ENCODE measurements at regions not wholly inside any gene's neighbourhood (a gene's known extent, or its start where the extent isn't known, plus 50 kb on each side); places are given as distances from the start of the nearest gene placed in this dataset.

DNA sequence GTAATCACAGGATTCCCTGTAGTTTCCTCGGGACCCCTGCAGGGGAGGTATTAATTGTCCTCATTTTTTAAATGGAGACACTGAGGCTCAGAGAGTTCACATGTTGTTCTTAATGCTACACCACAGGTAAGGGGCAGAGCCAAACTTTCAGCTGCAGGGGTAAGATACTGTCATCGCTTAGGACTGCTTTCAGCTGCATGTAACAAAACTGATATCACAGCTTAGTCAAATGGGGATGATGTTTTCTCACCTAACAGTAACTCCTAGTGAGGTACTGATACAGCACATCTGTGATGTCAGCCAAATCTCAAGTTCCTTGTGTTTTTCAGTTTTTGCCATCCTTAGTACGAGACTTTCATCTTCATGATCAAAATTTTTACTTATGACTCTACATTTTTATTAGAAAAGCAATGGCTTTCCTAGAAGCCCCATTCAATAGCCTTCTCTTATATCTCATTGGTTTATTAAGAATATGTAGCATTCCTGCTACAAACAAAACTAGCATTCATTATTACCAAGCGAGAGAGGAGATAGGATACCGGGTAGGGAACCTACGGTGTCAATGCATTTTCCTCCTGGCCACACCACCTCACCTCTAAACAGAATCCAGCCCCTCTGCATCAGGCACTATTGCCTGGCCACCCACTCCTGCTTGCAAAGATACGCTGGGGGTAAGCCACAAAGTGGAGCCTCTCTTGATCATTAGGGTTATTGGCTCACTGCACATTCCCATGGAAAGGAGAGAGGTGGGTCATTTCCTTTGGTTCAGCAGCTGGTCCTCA, 557.5 kb downstream of the CD83 start:
- no peak for DNase-seq (ENCODE audit: extremely low spot score in 2 of 2)
- Histone ChIP-seq H3K4me1 (no peaks in the 10 kb centered on the region), H3K9me3 (no peaks in the 10 kb centered on the region), H3K4me3 (no peak overlapping the region), H3K27ac (no peak overlapping the region), H3K36me3 (no peaks in the 10 kb centered on the region), H3K27me3 (no peaks in the 10 kb centered on the region)
- intact Hi-C loops (cut with DNase I): no loop called here
- TF ChIP-seq POLR2AphosphoS5 (IDR thresholded peaks at IDR 0.05; ENCODE audit: insufficient read depth in 1 of 2, low read depth in 1 of 2) (no peak), POLR2A (IDR thresholded peaks at IDR 0.05) (no peak)
- TF ChIP-seq, protein P1, sequence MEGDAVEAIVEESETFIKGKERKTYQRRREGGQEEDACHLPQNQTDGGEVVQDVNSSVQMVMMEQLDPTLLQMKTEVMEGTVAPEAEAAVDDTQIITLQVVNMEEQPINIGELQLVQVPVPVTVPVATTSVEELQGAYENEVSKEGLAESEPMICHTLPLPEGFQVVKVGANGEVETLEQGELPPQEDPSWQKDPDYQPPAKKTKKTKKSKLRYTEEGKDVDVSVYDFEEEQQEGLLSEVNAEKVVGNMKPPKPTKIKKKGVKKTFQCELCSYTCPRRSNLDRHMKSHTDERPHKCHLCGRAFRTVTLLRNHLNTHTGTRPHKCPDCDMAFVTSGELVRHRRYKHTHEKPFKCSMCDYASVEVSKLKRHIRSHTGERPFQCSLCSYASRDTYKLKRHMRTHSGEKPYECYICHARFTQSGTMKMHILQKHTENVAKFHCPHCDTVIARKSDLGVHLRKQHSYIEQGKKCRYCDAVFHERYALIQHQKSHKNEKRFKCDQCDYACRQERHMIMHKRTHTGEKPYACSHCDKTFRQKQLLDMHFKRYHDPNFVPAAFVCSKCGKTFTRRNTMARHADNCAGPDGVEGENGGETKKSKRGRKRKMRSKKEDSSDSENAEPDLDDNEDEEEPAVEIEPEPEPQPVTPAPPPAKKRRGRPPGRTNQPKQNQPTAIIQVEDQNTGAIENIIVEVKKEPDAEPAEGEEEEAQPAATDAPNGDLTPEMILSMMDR (IDR thresholded peaks at IDR 0.05): no peak

DNA sequence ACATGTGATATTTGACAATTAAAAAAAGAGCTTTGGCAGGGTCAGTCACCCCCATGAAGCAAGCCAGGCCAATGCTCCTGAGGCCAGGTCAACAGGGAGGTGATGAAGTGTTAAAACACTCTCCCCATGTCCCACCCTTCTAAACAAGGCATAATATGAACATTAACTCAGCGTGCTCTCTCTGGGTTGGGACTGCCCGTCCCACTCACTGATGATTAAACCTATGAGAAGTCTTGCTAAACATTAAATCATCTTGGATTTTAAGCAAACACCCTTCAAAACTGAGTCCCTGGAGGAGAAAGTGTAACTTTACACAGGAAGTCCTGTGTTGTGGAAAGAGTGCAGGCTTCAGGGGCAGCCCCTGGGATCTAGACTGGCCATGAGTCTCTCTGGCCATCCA, 558.5 kb downstream of the CD83 start:
- no peak overlapping the region for H3K27ac ChIP-seq
- no peaks in the 10 kb centered on the region for H3K9me3 ChIP-seq
- no peak for DNase-seq (ENCODE audit: extremely low spot score in 2 of 2)
- TF ChIP-seq POLR2AphosphoS5 (IDR thresholded peaks at IDR 0.05; ENCODE audit: insufficient read depth in 1 of 2, low read depth in 1 of 2): no peak
- no peak overlapping the region for H3K4me3 ChIP-seq
- intact Hi-C loops (cut with DNase I): no loop called here
- H3K4me1 ChIP-seq: no peaks in the 10 kb centered on the region
- no peaks in the 10 kb centered on the region for H3K36me3 ChIP-seq
- no peaks in the 10 kb centered on the region for H3K27me3 ChIP-seq

DNA sequence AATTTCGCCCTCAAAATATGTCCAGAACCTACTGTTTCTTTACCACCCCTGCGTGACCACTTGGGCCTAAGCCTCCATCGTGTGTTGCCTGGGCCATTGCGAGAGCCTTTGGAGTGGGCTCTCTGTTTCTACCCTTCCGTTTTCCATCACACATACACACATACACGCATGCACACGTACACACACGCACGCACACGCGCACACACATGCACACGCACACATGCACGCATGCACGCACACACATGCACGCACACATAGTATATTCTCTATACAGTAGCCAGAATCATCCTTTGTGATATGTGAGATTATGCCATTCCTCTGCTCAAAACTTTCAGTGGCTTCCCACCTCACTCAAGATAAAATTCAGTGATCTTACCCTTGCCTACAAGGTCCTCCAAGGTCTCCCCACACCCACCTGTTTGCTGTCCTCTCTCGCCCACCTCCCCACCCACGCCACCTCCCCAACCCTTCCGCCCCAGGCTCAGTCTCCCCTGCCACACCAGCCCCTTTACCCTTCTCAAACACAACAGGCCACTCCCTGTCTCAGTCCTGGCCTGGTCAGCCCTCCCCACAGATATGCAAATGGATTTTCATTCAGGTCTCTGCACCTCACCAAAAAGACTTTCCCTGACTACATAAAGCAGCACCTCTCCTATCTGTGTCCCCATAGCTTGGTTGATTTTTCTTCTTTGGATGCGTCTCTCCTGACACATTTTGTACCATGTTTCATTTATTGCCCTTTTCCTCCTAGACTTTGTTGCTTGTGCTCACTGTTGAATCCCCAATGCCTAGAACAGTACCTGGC, 559.6 kb downstream of the CD83 start:
- Histone ChIP-seq H3K9me3 (no peaks in the 10 kb centered on the region), H3K4me3 (no peak overlapping the region), H3K27ac (no peak overlapping the region), H3K4me1 (no peaks in the 10 kb centered on the region), H3K36me3 (no peaks in the 10 kb centered on the region), H3K27me3 (no peaks in the 10 kb centered on the region)
- TF ChIP-seq POLR2AphosphoS5 (IDR thresholded peaks at IDR 0.05; ENCODE audit: insufficient read depth in 1 of 2, low read depth in 1 of 2): no peak
- TF ChIP-seq, protein P1 (IDR thresholded peaks at IDR 0.05): no peak
- no peak for TF ChIP-seq POLR2A (IDR thresholded peaks at IDR 0.05)
- no peak for DNase-seq (ENCODE audit: extremely low spot score in 2 of 2)
- intact Hi-C loops (cut with DNase I): no loop called here

DNA sequence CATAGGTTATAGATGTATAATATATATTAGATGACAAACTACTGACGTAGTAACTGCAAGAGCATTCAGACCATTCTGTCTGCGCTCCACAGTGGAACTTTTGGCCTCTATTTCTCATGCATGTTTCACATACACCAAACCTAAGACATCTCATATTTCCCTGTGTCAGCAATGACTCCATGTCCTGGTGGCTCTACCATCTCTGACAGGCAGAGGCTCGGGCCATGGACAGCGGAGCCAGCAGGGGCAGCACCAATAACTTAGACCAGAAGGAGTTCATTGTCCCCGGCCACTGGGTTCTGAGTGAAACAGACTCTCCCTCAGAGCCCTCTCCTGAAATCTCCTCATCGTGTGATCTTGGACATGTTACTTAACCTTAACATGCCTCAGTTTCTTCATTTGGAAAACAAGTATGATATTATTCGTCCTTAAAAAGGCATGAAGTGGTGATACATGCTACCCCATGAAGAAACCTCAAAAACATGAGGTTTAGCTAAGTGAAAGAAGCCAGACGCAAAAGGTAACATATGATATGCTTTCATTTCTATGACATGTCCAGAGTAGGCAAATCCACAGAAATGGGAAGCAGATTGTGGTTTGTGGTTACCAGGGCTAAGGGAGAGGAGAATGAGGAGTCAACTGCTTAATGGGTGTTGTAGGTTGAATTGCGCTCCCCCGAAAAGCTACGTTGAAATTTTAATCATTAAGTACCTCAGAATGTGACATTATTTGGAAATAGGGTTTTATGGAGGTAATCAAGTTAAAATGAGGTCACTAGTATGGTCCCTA, 564.0 kb upstream of the JARID2 start:
- intact Hi-C loops (cut with DNase I): no loop called here
- Histone ChIP-seq H3K27ac (no peak overlapping the region), H3K9me3 (no peaks in the 10 kb centered on the region), H3K4me3 (no peak overlapping the region), H3K36me3 (no peaks in the 10 kb centered on the region), H3K27me3 (no peaks in the 10 kb centered on the region), H3K4me1 (no peaks in the 10 kb centered on the region)
- DNase-seq (ENCODE audit: extremely low spot score in 2 of 2): no peak
- TF ChIP-seq POLR2A (IDR thresholded peaks at IDR 0.05): no peak
- no peak for TF ChIP-seq POLR2AphosphoS5 (IDR thresholded peaks at IDR 0.05; ENCODE audit: insufficient read depth in 1 of 2, low read depth in 1 of 2)
- TF ChIP-seq, protein P1 (IDR thresholded peaks at IDR 0.05): no peak

DNA sequence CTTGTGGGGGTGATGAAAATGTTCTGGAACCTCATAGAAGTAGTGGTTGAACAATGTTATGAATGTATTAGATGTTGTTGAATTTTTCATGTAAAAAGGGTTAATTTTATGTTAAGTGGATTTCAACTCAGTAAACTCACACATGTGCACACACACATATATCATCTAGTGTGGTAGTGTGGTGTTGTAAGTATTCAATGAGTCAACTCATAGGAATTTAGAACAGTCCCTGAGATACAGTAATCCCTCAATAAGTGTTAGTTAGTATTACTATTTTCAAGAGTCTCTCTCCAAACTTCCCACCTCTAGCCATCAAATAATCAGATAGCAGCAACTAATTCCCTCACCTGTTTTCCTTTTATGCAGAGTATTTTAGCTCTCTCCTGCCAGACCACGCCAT, 563.1 kb upstream of the JARID2 start:
- DNase-seq (ENCODE audit: extremely low spot score in 2 of 2): no peak

More for the DNA sequence above, 563.1 kb upstream of the JARID2 start:
- Histone ChIP-seq H3K9me3 (no peaks in the 10 kb centered on the region), H3K27me3 (no peaks in the 10 kb centered on the region), H3K4me3 (no peak overlapping the region), H3K4me1 (no peaks in the 10 kb centered on the region), H3K36me3 (no peaks in the 10 kb centered on the region), H3K27ac (no peak overlapping the region)
- intact Hi-C loops (cut with DNase I): no loop called here
- TF ChIP-seq, protein P1 (IDR thresholded peaks at IDR 0.05): no peak
- no peak for TF ChIP-seq POLR2A (IDR thresholded peaks at IDR 0.05)
